Skeletal muscle tissue (tissue), 3 donors: ENCODE measurements at regions not wholly inside any gene's neighbourhood (a gene's known extent, or its start where the extent isn't known, plus 50 kb on each side); places are given as distances from the start of the nearest gene placed in this dataset.

ENCODE experiments used
- H3K27ac ChIP-seq: one replicate; pipeline ENCODE4 v1.7.0; 2013; ENCODE audit warnings: mild to moderate bottlenecking, low read depth, low read length, inconsistent platforms
- H3K27me3 ChIP-seq, 3 donors: one replicate each; pipeline ENCODE4 v1.7.0; 2013; ENCODE audit warnings: low read length in 3 of 3; ENCODE audit not compliant: control insufficient read depth in 3 of 3, insufficient read depth in 3 of 3
- H3K36me3 ChIP-seq, 3 donors: one replicate each; pipeline ENCODE4 v1.7.0; 2013; ENCODE audit warnings: low read length in 3 of 3; ENCODE audit not compliant: control insufficient read depth in 3 of 3, insufficient read depth in 3 of 3
- H3K4me1 ChIP-seq, 3 donors: one replicate each; pipeline ENCODE4 v1.7.0; 2013; ENCODE audit warnings: low read length in 3 of 3, mild to moderate bottlenecking in 3 of 3; ENCODE audit not compliant: control insufficient read depth in 3 of 3, insufficient read depth in 3 of 3
- H3K4me3 ChIP-seq, 3 donors: one replicate each; pipeline ENCODE4 v1.7.0; 2013; ENCODE audit warnings: low read length in 3 of 3
- H3K9ac ChIP-seq, 3 donors: one replicate each; pipeline ENCODE4 v1.7.0; 2013; ENCODE audit warnings: low read length in 3 of 3, mild to moderate bottlenecking in 3 of 3, moderate library complexity in 2 of 3, low read depth in 1 of 3
- H3K9me3 ChIP-seq, 3 donors: one replicate each; pipeline ENCODE4 v1.7.0; 2013; ENCODE audit warnings: low read length in 3 of 3; ENCODE audit not compliant: control insufficient read depth in 3 of 3
- donor health status: Osteomylitis.

GRCh38 chr22:49034836-49035817 lies 792.5 kb downstream of the BRD1 start:
- Histone ChIP-seq H3K9me3 (no peaks in the 10 kb centered on the region), H3K9ac (no peak overlapping the region), H3K36me3 (no peaks in the 10 kb centered on the region), H3K27me3 (peaks cover 5 to 25% (median 12%) of the 10 kb centered on the region in 3 donors), H3K27ac (no peak overlapping the region), H3K4me3 (no peak overlapping the region), H3K4me1 (no peaks in the 10 kb centered on the region)

- Histone ChIP-seq H3K27me3 (peaks cover 5 to 20% (median 9%) of the 10 kb centered on the region in 3 donors), H3K4me3 (no peak overlapping the region), H3K36me3 (no peaks in the 10 kb centered on the region), H3K4me1 (no peaks in the 10 kb centered on the region), H3K27ac (no peak overlapping the region), H3K9me3 (no peaks in the 10 kb centered on the region), H3K9ac (no peak overlapping the region)
Measured at GRCh38 chr22:49033616-49034015, 794.1 kb downstream of the BRD1 start.

DNA sequence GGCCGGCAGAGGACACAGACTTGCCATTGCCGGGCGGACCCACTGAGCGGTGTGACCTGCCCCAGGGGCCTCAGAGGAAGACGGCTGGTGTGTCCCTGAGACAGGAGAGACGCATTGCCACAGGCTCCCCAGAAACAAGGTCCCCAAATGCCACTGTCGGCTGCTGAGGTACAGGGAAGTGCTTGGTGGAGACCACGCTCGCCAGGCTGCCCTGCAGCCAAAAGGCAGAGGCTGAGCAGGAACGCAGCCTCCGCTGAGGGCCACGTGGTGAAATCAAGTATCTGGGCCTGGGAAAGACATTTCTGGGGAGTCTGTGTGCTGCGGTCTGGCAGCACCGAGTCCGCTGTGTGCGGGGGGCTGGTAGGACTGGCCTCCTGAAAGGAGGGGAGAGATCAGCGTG lies 794.9 kb downstream of the BRD1 start:
- Histone ChIP-seq H3K36me3 (no peaks in the 10 kb centered on the region), H3K4me1 (no peaks in the 10 kb centered on the region), H3K4me3 (no peak overlapping the region), H3K27ac (no peak overlapping the region), H3K27me3 (peaks cover 5 to 25% (median 14%) of the 10 kb centered on the region in 3 donors), H3K9ac (no peak overlapping the region), H3K9me3 (no peaks in the 10 kb centered on the region)

DNA sequence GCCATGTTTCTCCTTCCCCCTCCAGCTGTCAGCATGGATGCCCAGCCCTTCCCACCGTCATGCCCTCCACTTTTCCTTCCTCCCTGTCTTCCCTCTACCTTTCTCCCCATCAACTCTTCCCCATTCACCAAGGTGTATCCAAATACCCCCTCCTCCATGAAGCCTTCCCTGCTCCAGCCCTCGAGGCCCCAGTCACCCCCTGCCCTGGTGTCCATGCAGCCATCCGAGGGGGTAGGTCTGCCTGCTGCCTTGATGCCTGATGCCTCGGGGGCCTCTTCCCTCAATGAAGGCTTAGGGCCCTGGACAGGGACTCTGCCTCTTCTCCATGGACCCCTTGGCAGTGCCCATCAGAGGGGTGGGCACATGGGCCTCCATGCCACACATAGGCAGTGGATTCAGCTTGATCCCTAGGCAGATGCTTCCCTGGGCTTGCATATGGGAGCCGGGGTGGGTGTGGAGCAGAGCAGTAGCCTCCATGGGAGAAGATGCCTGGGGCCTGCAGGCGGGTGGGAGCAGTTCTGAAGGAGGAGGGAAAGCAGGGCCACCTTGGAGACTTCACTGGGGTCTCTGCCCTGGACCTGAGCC lies 795.8 kb downstream of the BRD1 start:
- Histone ChIP-seq H3K36me3 (no peaks in the 10 kb centered on the region), H3K4me1 (no peaks in the 10 kb centered on the region), H3K4me3 (no peak overlapping the region), H3K9ac (no peak overlapping the region), H3K27ac (no peak overlapping the region), H3K9me3 (no peaks in the 10 kb centered on the region), H3K27me3 (peaks cover 5 to 32% (median 17%) of the 10 kb centered on the region in 3 donors)

GRCh38 chr22:49028111-49028510 lies 799.6 kb downstream of the BRD1 start:
- no peak overlapping the region for H3K27ac ChIP-seq
- no peaks in the 10 kb centered on the region for H3K9me3 ChIP-seq
- H3K27me3 ChIP-seq = peaks cover 5 to 44% (median 32%) of the 10 kb centered on the region in 3 donors
- no peaks in the 10 kb centered on the region for H3K4me1 ChIP-seq
- no peak overlapping the region for H3K4me3 ChIP-seq
- no peak overlapping the region for H3K9ac ChIP-seq
- no peaks in the 10 kb centered on the region for H3K36me3 ChIP-seq

- Histone ChIP-seq H3K9ac (no peak overlapping the region), H3K27me3 (peaks cover 5 to 45% (median 28%) of the 10 kb centered on the region in 3 donors)
Measured at GRCh38 chr22:49027368-49027670, 800.4 kb downstream of the BRD1 start.

GRCh38 chr22:49026494-49027367 lies 800.9 kb downstream of the BRD1 start:
- no peaks in the 10 kb centered on the region for H3K36me3 ChIP-seq

More at GRCh38 chr22:49027368-49027670, 800.4 kb downstream of the BRD1 start:
- no peak overlapping the region for H3K27ac ChIP-seq
- H3K9me3 ChIP-seq = no peaks in the 10 kb centered on the region
- no peak overlapping the region for H3K4me3 ChIP-seq
- H3K36me3 ChIP-seq = no peaks in the 10 kb centered on the region
- no peaks in the 10 kb centered on the region for H3K4me1 ChIP-seq

GRCh38 chr22:49025791-49026493 lies 801.7 kb downstream of the BRD1 start:
- Histone ChIP-seq H3K27me3 (peaks cover 3 to 45% (median 29%) of the 10 kb centered on the region in 3 donors), H3K27ac (no peak overlapping the region), H3K4me1 (no peaks in the 10 kb centered on the region), H3K36me3 (no peaks in the 10 kb centered on the region), H3K9me3 (no peaks in the 10 kb centered on the region), H3K9ac (no peak overlapping the region), H3K4me3 (no peak overlapping the region)

More at GRCh38 chr22:49026494-49027367, 800.9 kb downstream of the BRD1 start:
- Histone ChIP-seq H3K9ac (no peak overlapping the region), H3K27me3 (peaks cover 5 to 40% (median 29%) of the 10 kb centered on the region in 3 donors), H3K27ac (no peak overlapping the region), H3K4me1 (no peaks in the 10 kb centered on the region), H3K4me3 (no peak overlapping the region), H3K9me3 (no peaks in the 10 kb centered on the region)

DNA sequence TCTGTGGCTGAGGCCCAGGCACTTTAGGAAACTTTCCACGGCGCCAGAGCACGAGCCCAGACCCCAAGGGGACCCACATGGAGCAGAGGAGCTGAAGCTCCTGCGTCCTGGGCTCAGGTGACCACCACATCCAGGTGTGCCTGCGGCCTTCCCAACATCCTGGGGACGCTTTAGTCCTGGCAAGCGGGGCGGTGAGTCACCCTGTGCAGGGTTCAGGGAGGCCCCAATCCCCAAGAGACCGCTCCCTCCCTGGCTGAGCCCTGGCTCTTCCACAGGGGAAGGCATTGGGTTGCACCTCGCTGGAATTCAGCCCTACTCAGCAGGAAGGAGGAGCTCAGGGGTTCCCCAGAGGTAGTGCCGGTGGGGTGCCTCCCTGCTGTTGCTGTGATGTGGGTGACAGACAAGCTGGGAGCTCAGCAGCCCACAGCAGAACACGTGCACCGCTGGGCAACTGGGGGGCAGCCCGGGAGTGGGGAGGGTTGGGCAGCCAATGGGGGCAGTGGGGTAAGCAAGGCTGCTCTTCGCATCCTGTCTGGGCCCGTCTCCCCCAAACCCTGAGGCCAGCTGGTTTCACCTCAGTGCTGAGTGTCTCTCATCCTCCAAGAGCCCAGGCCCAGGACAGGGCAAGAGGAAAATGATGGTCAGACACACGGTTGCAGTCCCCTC lies 802.8 kb downstream of the BRD1 start:
- peaks cover 0 to 45% (median 29%) of the 10 kb centered on the region in 3 donors for H3K27me3 ChIP-seq
- H3K4me3 ChIP-seq = no peak overlapping the region
- H3K9me3 ChIP-seq = no peaks in the 10 kb centered on the region
- no peak overlapping the region for H3K27ac ChIP-seq
- H3K36me3 ChIP-seq = no peaks in the 10 kb centered on the region
- no peak overlapping the region for H3K9ac ChIP-seq
- no peaks in the 10 kb centered on the region for H3K4me1 ChIP-seq
